ENCODE measurements at regions not wholly inside any gene's neighbourhood (a gene's known extent, or its start where the extent isn't known, plus 50 kb on each side); places are given as distances from the start of the nearest gene placed in this dataset.

DNA sequence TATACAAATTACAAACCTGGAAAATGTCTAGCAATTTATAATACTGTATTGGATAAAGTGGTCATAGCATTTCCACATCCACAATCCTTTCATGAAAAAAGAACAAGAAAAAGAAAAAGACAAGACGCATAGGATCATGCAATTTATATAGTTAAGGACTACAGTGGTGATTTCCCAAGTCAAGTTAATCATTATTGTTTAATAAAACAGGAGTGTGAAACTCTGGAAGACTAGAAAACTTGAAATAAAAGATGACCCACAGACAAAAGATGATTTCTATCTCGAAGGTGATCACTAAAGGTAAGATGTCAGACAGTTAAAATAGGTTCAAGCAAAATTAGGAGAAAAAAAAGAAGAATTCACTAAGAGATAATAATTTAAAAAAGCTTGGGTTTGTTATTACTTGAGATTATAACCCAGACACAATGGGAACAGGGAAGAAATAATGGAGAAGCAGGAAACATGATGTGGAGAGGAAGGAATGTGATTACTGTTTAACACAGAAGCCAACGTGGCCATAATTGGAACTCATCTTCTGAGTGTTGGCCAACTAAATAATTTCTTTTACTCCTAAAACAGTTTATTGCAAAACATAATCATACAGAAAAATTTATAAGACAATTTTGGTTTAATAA, 441.2 kb upstream of the ANO3 start:
- no peak for DNase-seq (ENCODE audit: low read depth)

DNA sequence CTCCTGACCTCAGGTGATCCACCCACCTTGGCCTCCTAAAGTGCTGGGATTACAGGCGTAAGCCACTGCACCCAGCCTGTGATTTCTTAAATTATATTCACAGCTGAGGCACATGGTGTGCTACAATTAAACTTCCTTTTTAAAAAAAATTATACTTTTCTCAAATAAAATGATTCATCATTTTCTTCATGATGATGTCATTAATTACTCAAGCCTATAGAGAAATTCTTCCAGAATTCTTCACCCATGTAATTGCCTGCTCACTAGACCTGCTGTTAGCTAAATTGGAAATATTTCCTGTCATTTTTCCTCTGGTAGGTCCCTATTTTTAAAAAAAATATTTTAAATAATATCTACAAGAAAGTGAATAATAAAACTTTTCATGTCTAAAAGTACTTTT, 440.0 kb upstream of the ANO3 start:
- DNase-seq (ENCODE audit: low read depth) = no peak

DNA sequence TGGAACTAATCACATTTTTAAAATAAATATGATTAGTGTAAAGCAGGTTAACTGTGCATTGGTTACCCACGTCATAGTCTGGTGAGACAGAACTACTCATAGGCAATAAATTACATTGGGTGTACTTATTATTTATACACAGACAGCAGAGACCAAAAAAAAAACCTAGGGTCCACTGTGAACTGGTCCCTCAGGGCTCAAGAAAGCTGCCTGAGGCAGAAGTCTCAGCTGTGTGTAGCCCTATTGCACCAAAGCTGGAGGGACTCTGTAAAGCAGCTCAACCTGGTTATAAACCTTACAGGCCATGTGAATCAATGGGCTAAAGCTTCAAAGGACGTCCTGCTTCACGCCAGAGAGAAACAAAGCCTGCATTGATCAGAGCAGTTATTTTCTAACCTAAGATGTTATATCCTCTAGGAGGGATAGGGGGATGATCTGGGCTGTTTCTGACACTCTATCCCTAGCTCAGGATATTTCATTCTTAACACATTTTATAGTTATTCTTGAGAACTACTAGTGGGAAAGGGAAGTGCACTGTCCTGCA, 432.2 kb upstream of the ANO3 start:
- DNase-seq (ENCODE audit: low read depth) = no peak

DNA sequence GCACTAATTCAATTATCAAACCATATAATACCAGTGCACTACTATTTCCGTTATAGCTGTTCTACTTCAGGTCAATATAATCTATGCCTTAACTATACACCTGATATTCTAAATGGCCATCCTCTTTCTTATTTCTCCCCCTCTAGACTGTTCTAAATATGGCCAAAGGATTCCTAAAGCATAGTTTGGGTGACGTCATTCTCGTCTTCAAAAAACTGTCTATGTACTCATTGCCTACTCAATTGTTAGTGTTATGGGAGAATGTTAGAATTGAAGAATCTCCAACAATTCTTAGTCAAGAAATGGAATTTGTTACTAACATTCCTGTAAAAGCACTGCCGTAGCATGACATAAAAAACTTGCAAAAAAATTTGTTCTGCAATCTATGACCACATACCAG, 431.1 kb upstream of the ANO3 start:
- DNase-seq (ENCODE audit: low read depth) = no peak

DNA sequence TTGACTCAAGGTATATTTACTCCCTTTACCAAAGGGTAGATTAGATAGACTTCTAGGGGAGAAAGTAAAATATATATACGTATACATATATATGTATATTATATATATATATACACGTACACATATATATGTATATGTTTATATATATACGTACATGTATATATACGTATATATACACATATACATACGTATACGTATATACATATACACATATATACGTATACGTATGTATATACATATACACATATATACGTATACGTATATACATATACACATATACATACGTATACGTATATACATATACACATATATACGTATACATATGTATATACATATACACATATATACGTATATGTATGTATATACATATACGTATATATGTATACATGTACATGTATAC, 430.5 kb upstream of the ANO3 start:
- no peak for DNase-seq (ENCODE audit: low read depth)

DNA sequence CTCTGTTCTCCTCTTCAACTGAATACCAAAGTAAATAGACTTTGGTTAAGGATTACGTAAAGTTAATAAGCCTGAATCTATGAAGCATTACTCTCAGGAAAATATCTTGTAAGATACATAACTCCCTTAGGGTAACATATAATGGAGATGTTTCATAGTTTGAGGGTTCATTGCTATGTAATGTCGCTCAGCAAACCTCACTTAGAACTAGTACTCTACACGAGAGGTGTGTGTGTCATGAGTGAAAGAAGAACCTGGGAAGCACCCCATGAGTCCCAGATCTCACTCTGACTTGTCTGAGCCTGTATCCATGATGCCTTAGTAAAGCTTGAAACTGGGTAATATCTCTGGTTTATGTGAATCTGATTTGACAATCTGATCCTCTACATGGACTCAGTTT, 429.5 kb upstream of the ANO3 start:
- DNase-seq (ENCODE audit: low read depth) = no peak

DNA sequence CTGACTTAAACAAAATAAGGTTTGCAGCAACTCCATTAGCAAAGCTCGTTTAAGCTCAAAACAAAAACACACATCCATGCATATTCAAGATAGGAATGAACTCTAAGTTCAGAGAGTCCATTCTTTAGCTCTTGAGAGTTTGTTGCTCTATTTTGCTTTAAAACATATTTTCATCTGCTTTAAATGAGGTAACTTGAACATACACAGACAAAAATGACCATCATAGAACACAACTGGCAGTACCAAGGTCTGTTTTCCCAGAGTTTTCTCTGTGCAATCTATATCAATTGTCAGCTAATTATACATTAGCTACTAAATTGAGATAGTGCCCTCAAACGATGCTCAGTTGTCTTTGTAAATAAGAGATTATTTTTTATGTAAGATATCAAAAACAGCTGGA, 423.2 kb upstream of the ANO3 start:
- no peak for DNase-seq (ENCODE audit: low read depth)

DNA sequence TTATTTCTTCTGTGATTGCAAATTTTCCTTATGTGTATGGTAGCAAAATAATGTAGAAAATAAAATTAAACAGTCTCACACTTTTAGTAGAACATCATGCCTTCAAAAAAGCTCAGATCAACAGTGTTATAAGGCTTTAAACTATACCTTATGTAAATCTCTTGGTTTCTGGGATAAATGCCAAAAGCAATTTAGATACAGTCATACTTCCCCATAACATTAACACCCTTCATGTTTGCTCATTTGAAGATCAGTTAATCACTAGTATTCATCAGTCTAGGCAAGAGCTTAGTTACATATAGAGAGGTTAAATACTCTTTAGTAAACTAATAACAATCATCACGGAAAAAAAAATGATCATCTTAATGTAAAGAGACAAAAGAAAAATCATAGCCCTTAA, 421.8 kb upstream of the ANO3 start:
- DNase-seq (ENCODE audit: low read depth) = no peak

DNA sequence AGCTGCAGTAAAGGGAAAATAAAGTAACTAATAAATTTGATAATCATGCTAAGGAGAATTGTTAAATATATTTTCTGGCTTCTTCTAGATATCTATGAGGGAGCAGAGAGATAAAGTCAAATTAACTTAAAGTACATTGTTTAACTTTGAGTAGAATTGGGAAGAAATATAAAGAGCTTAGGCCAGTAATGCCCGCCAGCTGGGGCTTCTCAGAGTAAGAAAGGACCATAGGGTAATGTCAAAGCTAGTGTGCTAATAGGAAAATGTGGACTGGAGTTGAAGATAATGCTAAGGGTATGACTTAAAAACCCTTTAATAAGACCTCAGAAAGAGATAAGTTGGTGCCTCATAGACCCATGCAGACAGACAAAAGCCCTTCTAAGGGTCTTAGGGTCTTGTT, 411.6 kb upstream of the ANO3 start:
- no peak for DNase-seq (ENCODE audit: low read depth)

DNA sequence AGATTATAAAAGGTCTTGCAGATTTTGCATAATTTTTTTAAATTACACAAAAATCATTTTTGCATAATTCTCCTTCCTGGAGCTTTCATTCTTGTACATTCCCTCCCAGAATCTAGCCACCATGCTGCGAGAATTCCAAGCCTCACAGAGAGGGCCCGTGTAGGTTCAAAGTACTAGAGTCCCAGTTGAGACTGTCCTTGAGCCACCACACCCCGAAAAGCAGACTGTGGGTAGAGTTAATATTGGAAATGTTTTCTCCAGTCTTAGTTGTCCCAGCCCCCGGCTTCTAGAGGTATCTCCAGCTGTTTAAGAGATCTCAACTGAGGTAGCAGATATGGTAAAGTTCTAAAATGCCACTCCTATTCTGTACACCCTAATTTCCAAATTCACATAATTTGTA, 407.3 kb upstream of the ANO3 start:
- no peak for DNase-seq (ENCODE audit: low read depth)

DNA sequence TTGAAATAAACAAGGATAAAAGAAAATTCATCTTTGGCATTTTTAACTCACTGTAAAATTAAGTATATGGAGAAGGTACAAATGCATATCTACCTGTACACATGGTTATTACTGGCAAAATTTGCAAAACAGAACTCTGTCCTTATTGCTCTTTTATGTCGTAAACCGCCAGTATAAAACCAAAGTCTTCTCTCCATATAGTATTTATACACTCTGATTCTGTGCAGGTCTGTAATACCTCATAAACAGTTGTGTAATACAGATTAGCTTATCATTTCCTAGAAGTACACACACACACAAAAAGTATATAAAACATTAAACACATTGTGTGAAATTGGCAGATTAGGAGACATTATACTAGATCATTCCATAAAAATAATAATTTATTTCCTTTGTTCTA, 406.6 kb upstream of the ANO3 start:
- no peak for DNase-seq (ENCODE audit: low read depth)

DNA sequence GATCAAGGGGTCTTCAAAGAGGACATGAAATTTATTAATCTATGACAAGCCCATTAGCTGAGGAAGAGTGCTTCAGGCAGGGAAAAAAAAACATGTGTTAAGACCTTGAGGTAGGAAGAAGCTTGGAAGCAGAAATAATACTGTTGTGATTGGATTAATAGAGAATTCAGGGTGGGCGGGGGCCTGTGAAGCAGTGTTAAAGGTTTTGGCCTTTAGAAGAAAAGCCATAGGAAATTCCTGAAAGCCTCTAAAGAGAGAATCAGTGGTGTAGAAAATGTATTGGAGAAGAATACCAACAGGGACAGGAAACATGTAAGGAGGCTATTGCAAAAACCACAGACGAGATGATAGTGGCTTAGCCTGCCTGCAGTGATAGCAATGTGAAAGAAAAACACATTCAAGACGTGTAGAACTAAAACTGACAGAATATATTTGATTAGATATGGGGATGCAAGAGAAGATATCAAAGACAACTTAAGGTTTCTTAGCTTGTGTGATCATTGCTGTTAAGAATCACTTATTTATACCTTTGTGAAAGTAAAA, 404.4 kb upstream of the ANO3 start:
- DNase-seq (ENCODE audit: low read depth) = no peak

DNA sequence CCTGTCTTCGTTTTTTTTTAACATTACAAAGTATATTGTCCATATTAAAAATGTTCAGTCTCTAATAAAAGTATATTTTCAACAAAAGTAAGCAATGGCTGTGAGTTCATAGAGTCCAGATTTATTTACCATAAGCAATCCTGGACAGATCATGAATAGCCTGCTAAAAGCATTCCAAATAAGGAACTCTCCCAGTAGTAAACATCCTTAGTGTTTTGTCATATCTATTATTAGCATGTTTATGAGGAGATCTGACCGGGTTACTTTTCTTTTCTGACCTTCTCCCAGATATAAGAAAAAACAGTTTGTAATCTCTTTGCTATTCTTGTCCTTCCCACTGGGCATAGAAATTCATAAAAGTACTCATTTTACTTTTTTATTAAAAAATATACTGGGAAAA, 403.9 kb upstream of the ANO3 start:
- no peak for DNase-seq (ENCODE audit: low read depth)

DNA sequence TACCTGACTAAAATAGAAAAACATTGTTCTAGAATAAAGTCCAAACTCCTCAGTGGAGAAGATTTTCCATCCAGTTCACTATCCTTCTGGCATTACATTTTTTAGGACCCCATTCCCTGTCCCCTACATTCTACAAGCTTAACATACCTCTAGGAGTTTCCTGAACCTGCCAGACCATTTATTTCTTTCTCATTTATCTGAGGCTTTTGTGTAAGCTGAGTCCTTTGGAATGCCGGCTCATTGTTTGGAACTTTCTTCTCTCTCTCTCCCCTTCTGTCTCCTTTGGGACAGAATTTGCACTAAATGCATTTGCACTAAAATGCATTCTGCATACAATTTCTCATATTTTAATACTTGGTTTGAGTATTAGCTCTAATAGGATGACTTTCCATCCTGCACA, 393.0 kb upstream of the ANO3 start:
- no peak for DNase-seq (ENCODE audit: low read depth)

DNA sequence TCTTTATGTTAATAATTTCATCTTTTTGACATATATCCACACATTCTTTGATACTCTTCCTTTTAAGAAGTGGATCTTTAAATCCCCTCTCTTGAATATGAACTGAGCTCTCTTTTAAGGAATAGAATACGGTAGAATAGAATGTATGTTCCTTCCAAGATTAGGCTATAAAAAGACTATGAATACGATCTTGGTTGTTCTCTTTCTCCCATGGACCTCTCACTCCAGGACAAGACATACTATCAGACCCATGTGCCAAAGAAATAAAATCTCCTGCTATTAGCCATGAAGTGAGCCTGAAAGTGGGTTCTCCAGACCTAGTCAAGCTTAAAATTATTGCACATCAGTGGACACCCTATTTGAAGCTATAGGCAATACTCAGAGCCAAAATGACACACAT, 392.2 kb upstream of the ANO3 start:
- DNase-seq (ENCODE audit: low read depth) = no peak

DNA sequence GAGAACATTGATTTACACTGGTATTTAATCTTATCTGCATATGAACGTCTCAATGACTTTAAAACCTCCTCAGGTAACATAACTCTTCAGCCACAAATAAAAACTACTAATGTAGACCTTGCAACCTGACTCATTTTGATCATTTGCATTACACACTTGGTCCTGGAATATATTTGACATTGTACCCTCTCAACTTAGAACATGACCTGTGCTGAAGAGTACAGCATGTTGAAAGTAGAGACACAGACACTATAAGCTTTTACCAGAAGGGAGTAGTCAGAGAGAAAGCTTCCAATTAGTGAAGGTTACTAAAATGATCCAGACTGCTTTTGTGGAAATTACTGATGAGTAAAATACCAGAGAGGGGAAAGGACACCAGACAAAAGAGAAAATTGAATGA, 390.6 kb upstream of the ANO3 start:
- no peak for DNase-seq (ENCODE audit: low read depth)

DNA sequence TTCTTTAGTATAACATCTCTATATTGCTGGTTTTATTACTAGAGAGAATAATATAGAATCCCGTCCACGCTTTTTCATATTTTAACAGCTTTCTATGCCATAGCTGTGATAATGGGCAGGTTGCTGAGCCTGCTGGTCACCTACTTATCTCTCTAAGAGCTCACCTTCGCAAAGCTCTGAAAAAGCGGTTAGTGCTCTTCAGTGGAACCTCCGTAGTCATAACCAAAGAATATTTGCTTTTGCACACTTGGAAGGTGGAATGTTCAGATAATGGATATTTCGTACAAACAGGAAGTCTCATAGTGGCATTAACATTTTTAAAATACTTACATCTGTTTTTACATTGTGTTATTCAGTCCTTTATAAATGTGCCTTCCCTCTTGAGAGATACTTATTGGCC, 388.9 kb upstream of the ANO3 start:
- no peak for DNase-seq (ENCODE audit: low read depth)

DNA sequence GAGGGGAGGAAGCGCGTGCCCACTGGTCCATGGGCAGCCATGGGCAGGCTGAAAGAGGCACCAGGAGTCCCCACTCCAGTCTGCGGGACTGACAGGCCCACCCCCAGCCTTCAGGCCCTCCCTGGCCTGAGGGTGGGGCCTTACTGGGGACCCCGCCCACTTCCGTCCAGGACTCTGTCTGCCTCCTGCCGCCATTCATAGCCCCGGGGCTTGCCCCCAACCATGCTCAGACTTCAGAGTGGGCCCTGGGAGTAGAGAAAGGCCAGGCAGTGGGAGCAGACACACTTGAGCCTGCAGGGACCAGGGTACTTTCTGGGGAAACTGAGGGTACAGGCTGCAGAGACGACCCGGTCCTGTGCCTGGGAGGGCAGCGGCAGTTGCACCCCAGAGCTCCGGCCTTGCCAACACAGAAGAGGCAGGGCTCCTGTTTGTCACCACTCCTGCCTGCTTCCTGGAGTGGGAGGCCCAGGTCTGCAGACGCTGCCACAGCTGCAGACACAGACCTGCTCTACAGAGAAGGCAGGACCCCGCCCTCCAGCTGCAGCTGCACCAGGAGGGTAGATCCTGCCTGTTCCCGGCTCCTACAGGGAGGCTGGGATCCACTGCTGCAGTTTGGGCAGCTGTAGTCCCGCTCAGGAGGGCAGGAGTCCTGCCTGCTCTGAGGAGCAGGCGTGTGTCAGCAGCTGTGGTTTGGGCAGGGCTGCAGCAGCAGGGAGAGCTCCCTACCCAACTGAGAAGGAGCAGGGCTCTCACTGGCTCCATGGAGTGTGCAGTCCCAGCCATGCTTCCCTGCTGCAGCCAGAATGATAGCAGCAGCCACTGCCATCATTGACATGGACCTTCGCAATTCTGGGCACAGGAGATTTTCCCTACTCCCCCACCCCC, 387.9 kb upstream of the ANO3 start:
- DNase-seq (ENCODE audit: low read depth) = no peak

DNA sequence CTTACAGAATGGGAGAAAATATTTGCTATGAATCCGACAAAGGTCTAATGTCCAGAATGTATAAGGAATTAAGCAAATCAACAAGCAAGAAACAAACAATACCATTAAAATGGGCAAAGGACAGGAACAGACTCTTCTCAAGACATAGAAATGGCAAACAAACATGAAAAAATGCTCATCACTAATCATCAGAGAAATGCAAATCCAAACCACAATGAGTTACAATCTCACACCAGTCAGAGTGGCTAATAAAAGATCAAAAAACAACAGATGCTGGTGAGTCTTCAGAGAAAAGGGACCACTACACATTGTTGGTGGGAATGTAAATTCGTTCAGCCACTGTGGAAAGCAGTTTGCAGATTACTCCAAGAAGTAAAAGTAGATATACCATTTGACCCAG, 382.0 kb upstream of the ANO3 start:
- no peak for DNase-seq (ENCODE audit: low read depth)

DNA sequence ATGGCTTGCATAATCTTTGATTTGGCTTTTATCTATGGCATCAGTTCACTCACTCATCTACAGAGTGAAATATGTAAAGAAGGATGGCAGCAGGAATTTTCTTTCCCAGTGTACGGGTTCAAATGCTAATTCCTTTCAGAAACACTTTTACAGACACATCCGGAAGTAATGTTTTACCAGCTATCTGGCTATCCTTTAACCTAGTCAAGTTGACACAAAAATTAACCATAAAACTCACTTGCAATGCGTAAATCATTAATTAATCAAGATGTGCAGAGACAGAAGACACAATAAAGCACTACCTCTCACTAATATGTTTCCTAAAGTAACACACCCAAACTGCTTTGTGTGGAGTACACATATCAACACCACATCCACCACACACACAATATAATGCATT, 378.9 kb upstream of the ANO3 start:
- no peak for DNase-seq (ENCODE audit: low read depth)

DNA sequence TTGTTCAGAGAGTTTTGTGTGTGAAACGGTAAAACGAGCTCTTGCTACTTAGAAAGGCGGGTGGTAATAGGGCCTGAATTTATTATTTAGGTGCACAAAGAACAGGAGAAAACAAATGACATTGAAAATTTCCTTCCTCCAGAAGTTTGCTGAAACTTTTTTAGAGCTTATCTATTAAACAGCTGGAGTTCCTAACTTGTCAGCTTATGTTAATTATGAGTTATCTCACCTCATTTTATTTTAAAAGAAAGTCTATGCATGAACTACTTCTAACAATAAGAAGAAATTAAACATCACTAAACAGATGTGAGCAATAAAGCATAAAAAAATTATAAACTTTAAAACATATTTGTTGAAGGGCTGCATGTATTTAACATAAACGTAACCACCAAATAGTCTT, 373.9 kb upstream of the ANO3 start:
- no peak for DNase-seq (ENCODE audit: low read depth)

DNA sequence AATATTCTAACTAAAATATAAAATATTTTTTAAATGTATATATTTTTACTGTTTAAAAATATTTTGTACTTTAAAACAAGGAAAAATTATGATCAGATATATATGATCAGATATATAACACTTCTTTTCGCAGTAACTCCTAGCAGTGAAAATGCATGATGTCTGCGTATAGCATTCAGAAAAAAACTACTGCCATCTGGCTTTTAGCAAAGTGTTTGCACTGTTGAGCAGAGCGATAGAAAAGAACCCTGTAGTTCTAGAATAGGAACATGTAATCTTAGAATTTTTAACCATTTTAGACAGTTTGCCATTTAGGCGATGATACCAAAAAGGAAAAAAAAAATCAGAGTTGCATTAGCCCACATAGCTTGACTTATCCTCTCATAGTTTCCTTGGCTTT, 370.4 kb upstream of the ANO3 start:
- no peak for DNase-seq (ENCODE audit: low read depth)

DNA sequence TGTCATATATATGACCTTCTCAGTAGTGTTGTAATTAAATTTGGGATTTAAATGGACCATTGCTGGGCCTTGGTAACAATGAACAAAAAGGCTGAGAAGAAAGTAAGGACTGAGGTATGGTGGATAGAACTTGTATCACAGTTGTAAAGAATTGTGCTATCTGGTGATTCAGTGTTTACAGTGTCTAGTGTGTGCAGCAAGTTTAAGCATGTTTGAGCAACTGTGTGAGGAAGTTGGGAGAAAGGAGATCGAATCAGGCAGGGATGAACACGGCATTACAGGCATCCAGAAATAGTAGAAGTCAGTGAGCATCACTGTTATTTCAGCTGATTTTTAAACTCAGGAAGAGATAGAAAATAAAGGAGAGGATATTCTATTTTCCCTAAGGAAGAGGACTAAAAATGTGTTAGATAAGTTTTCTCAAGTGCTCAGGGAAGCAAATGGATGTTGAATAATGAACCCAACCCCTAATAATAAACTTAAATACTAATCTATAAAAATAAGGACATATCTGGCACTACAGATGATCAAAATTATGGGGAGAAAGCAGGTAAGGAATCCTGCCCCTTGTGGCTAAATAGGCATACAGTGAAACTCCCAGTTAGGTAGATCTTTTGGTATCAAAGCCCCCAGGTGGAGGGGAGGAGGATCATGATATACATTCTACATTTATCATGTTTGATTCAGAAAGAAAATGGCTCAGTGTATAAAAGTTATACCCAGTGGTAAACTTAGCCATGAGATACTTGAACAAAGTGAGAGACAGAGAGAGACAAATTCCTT, 361.0 kb upstream of the ANO3 start:
- no peak for DNase-seq (ENCODE audit: low read depth)

Measured in stimulated activated CD8-positive, alpha-beta memory T cell treated with anti-CD3 and anti-CD28 coated beads, Interleukin-4, amount 100 ng/mL, for 24 hours (primary cell).